Transverse colon (tissue), 3 donors: ENCODE measurements at regions not wholly inside any gene's neighbourhood (a gene's known extent, or its start where the extent isn't known, plus 50 kb on each side); places are given as distances from the start of the nearest gene placed in this dataset.
"Not testable (repeated sequence)": the region's sequence is repeated elsewhere in the genome, so short reads cannot be mapped to it uniquely, and the experiment has no call there.

Experiments used
- POLR2A ChIP-seq: fragments of 450-650 bp; IDR thresholded peaks from one replicate; pipeline ENCODE4 v1.6.1; 2016; ENCODE audit warnings: antibody characterized with exemption, mild to moderate bottlenecking, moderate library complexity
- TF ChIP-seq, protein P1 (sequence below), 5 experiments: fragments of 200-600 bp in 3 of 5; fragments of 450-650 bp in 2 of 5; sonication (generic) in 3 of 5; IDR thresholded peaks; 1 replicate in 2 of 5; 2 replicates in 3 of 5; pipeline ENCODE4 v1.5.1; 2016 to 2017; ENCODE audit warnings: antibody characterized with exemption in 5 of 5, inconsistent platforms in 3 of 5, mild to moderate bottlenecking in 2 of 5, moderate library complexity in 1 of 5

GRCh38 chr12:14101556-14101955 is 120.2 kb upstream of the GRIN2B start:
- TF ChIP-seq, protein P1, sequence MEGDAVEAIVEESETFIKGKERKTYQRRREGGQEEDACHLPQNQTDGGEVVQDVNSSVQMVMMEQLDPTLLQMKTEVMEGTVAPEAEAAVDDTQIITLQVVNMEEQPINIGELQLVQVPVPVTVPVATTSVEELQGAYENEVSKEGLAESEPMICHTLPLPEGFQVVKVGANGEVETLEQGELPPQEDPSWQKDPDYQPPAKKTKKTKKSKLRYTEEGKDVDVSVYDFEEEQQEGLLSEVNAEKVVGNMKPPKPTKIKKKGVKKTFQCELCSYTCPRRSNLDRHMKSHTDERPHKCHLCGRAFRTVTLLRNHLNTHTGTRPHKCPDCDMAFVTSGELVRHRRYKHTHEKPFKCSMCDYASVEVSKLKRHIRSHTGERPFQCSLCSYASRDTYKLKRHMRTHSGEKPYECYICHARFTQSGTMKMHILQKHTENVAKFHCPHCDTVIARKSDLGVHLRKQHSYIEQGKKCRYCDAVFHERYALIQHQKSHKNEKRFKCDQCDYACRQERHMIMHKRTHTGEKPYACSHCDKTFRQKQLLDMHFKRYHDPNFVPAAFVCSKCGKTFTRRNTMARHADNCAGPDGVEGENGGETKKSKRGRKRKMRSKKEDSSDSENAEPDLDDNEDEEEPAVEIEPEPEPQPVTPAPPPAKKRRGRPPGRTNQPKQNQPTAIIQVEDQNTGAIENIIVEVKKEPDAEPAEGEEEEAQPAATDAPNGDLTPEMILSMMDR (IDR thresholded peaks at IDR 0.05), result not testable (repeated sequence)
- TF ChIP-seq POLR2A, result not testable (repeated sequence)
